NB4 (cell line): ENCODE measurements at regions not wholly inside any gene's neighbourhood (a gene's known extent, or its start where the extent isn't known, plus 50 kb on each side); places are given as distances from the start of the nearest gene placed in this dataset.

Experiments
- MYC ChIP-seq: IDR thresholded peaks from 2 replicates; pipeline ENCODE4 v1.6.1; 2011; ENCODE audit warnings: low read depth, low read length
- POLR2A ChIP-seq: IDR thresholded peaks from 2 replicates; pipeline ENCODE4 v1.6.1; 2011; ENCODE audit warnings: mild to moderate bottlenecking; ENCODE audit not compliant: insufficient read length; ENCODE audit errors: extremely low read depth
- TF ChIP-seq, protein P1 (sequence below): IDR thresholded peaks from one replicate; pipeline ENCODE4 v1.5.1; 2012; ENCODE audit warnings: low read depth, low read length
- TF ChIP-seq, protein P2 (sequence below): IDR thresholded peaks from 2 replicates; pipeline ENCODE4 v1.6.1; 2011; ENCODE audit warnings: low read depth, low read length

GRCh38 chr5:158200619-158201018, 341.7 kb upstream of the CLINT1 start:
- TF ChIP-seq, protein P1, sequence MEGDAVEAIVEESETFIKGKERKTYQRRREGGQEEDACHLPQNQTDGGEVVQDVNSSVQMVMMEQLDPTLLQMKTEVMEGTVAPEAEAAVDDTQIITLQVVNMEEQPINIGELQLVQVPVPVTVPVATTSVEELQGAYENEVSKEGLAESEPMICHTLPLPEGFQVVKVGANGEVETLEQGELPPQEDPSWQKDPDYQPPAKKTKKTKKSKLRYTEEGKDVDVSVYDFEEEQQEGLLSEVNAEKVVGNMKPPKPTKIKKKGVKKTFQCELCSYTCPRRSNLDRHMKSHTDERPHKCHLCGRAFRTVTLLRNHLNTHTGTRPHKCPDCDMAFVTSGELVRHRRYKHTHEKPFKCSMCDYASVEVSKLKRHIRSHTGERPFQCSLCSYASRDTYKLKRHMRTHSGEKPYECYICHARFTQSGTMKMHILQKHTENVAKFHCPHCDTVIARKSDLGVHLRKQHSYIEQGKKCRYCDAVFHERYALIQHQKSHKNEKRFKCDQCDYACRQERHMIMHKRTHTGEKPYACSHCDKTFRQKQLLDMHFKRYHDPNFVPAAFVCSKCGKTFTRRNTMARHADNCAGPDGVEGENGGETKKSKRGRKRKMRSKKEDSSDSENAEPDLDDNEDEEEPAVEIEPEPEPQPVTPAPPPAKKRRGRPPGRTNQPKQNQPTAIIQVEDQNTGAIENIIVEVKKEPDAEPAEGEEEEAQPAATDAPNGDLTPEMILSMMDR, result no peak
- TF ChIP-seq POLR2A (no peak), MYC (no peak)
- TF ChIP-seq, protein P2, sequence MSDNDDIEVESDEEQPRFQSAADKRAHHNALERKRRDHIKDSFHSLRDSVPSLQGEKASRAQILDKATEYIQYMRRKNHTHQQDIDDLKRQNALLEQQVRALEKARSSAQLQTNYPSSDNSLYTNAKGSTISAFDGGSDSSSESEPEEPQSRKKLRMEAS, result no peak
